Tibial nerve (tissue), 3 donors: ENCODE measurements at regions not wholly inside any gene's neighbourhood (a gene's known extent, or its start where the extent isn't known, plus 50 kb on each side); places are given as distances from the start of the nearest gene placed in this dataset.

ENCODE experiments used
- POLR2A ChIP-seq, 2 donors: fragments of 450-650 bp; IDR thresholded peaks; one replicate each; pipeline ENCODE4 v1.6.1; 2017; ENCODE audit warnings: antibody characterized with exemption in 2 of 2, mild to moderate bottlenecking in 2 of 2, moderate library complexity in 2 of 2
- TF ChIP-seq, protein P1 (sequence below), 5 experiments: fragments of 200-600 bp in 3 of 5; fragments of 450-650 bp in 2 of 5; sonication (generic) in 3 of 5; IDR thresholded peaks; one replicate each; pipeline ENCODE4 v1.5.1; 2016 to 2019; ENCODE audit warnings: antibody characterized with exemption in 5 of 5, mild to moderate bottlenecking in 3 of 5, moderate library complexity in 2 of 5

DNA sequence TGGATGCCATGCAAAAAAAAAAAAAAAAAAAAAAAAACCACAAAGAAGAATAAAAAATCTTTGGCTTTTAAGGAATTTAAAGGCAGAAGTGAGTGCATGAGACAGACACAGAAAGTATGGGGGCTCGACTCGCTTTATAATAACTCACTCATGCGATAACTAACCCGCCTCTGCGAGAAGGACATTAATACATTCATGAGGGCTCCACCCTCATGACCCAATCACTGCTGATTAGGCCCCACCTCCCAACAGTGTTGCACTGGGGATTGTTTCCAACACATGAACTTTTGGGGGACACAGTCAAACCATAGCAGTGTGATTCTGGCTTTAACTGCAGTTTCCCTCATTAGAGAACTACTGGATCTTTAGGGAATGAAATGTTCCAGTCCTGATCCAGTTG, 78.1 kb downstream of the QDPR start:
- TF ChIP-seq, protein P1, sequence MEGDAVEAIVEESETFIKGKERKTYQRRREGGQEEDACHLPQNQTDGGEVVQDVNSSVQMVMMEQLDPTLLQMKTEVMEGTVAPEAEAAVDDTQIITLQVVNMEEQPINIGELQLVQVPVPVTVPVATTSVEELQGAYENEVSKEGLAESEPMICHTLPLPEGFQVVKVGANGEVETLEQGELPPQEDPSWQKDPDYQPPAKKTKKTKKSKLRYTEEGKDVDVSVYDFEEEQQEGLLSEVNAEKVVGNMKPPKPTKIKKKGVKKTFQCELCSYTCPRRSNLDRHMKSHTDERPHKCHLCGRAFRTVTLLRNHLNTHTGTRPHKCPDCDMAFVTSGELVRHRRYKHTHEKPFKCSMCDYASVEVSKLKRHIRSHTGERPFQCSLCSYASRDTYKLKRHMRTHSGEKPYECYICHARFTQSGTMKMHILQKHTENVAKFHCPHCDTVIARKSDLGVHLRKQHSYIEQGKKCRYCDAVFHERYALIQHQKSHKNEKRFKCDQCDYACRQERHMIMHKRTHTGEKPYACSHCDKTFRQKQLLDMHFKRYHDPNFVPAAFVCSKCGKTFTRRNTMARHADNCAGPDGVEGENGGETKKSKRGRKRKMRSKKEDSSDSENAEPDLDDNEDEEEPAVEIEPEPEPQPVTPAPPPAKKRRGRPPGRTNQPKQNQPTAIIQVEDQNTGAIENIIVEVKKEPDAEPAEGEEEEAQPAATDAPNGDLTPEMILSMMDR (IDR thresholded peaks at IDR 0.05): no peak
- no peak for TF ChIP-seq POLR2A (IDR thresholded peaks at IDR 0.05)
